H1 (cell line): ENCODE measurements at regions not wholly inside any gene's neighbourhood (a gene's known extent, or its start where the extent isn't known, plus 50 kb on each side); places are given as distances from the start of the nearest gene placed in this dataset.
A peak's percentile ranks its signal among the peaks of the same experiment; 100 is the strongest.

Source experiments
- CTCF ChIA-PET: fragments of 300-600 bp; sonication (Branson Sonifier 250); formaldehyde crosslinking; loops from one replicate; lab custom pipeline; 2021; ENCODE audit not compliant: partially characterized antibody; lab: Charles Lee
- POLR2A ChIA-PET: fragments of 300-600 bp; sonication (Branson Sonifier 250); formaldehyde crosslinking; loops from one replicate; lab custom pipeline; 2021; ENCODE audit warnings: inconsistent platforms; ENCODE audit not compliant: partially characterized antibody; lab: Charles Lee
- DNase-seq, 2 experiments: peaks; one replicate each; pipeline versions ENCODE4 v3.0.0 to v3.0.0-alpha.2; 2010 to 2022; ENCODE audit warnings: low spot score in 2 of 2, low read depth in 1 of 2, mixed read lengths in 1 of 2
- FAIRE-seq: peaks from 2 replicates; lab custom pipeline; 2011; peaks lifted over from hg19 to GRCh38; lab: Jason Lieb, UNC
- H2AFZ ChIP-seq: 2 replicates; pipeline ENCODE4 v1.8.1; 2012; ENCODE audit warnings: low read length, inconsistent platforms
- H2AK5ac ChIP-seq: 2 replicates; pipeline ENCODE4 v1.6.1; 2013; ENCODE audit warnings: low read depth, low read length
- H2BK120ac ChIP-seq: replicated peaks from 2 replicates; pipeline ENCODE3; 2013; ENCODE audit warnings: low read depth, low read length, inconsistent platforms
- H2BK12ac ChIP-seq: 2 replicates; pipeline ENCODE4 v1.6.1; 2013; ENCODE audit warnings: low read depth, low read length
- H2BK15ac ChIP-seq: 2 replicates; pipeline ENCODE4 v1.6.1; 2013; ENCODE audit warnings: low read length
- H2BK20ac ChIP-seq: 2 replicates; pipeline ENCODE4 v1.6.1; 2013; ENCODE audit warnings: low read length
- H2BK5ac ChIP-seq: 2 replicates; pipeline ENCODE4 v1.6.1; 2013; ENCODE audit warnings: low read depth, low read length
- H3K14ac ChIP-seq: 2 replicates; pipeline ENCODE4 v1.6.1; 2013; ENCODE audit warnings: inconsistent platforms; ENCODE audit not compliant: insufficient read length
- H3K18ac ChIP-seq: 2 replicates; pipeline ENCODE4 v1.6.1; 2013; ENCODE audit warnings: low read length; ENCODE audit errors: extremely low read depth
- H3K23ac ChIP-seq: 2 replicates; pipeline ENCODE4 v1.6.1; 2013; ENCODE audit warnings: inconsistent platforms; ENCODE audit not compliant: insufficient read length
- H3K23me2 ChIP-seq: 2 replicates; pipeline ENCODE4 v1.6.1; 2013; ENCODE audit warnings: low read depth, low read length
- H3K27ac ChIP-seq: 2 replicates; pipeline ENCODE4 v1.6.1; 2011; ENCODE audit warnings: low read depth, low read length, inconsistent platforms
- H3K27me3 ChIP-seq, 4 experiments: replicated peaks in 1 of 4; 1 replicate in 1 of 4; 2 replicates in 3 of 4; pipeline versions ENCODE4 v1.6.1 to v1.8.1; 2011 to 2013; ENCODE audit warnings: low read length in 3 of 4, mild to moderate bottlenecking in 3 of 4, inconsistent platforms in 2 of 4, mixed read lengths in 2 of 4, moderate library complexity in 1 of 4; ENCODE audit not compliant: control insufficient read depth in 3 of 4, insufficient read depth in 3 of 4; ENCODE audit errors: extremely low read depth in 1 of 4
- H3K36me3 ChIP-seq, 4 experiments: 2 replicates each; pipeline versions ENCODE4 v1.6.1 to v1.8.1; 2011 to 2013; ENCODE audit warnings: mild to moderate bottlenecking in 4 of 4, low read length in 3 of 4, moderate library complexity in 2 of 4, control low read depth in 1 of 4, inconsistent platforms in 1 of 4; ENCODE audit not compliant: insufficient read depth in 4 of 4, control insufficient read depth in 2 of 4
- H3K4ac ChIP-seq: replicated peaks from 2 replicates; pipeline ENCODE3; 2013; ENCODE audit warnings: low read length, low read depth, mixed read lengths, inconsistent platforms; ENCODE audit not compliant: insufficient read length
- H3K4me1 ChIP-seq, 4 experiments: replicated peaks in 1 of 4; 1 replicate in 1 of 4; 2 replicates in 3 of 4; pipeline versions ENCODE4 v1.6.1 to v1.8.1; 2011 to 2013; ENCODE audit warnings: low read length in 3 of 4, inconsistent platforms in 2 of 4, mixed read lengths in 1 of 4; ENCODE audit not compliant: insufficient read depth in 4 of 4, control insufficient read depth in 3 of 4
- H3K4me2 ChIP-seq, 2 experiments: 2 replicates each; pipeline versions ENCODE4 v1.6.1 to v1.8.1; 2011 to 2013; ENCODE audit warnings: low read depth in 2 of 2, low read length in 2 of 2, control low read depth in 1 of 2, inconsistent platforms in 1 of 2, mild to moderate bottlenecking in 1 of 2; ENCODE audit not compliant: insufficient read depth in 1 of 2
- H3K4me3 ChIP-seq, 4 experiments: fragments of 200-600, 300-600 bp in 1 of 4; sonication (generic), shearing (Covaris generic), sonication (Bioruptor Twin) in 1 of 4; 2 replicates each; pipeline versions ENCODE4 v1.5.1 to v1.8.1; 2011 to 2016; ENCODE audit warnings: low read length in 4 of 4, low read depth in 3 of 4, control low read depth in 2 of 4, inconsistent platforms in 2 of 4, mild to moderate bottlenecking in 2 of 4, mixed read lengths in 1 of 4, moderate library complexity in 1 of 4; ENCODE audit not compliant: insufficient read depth in 2 of 4; ENCODE audit errors: extremely low read depth in 1 of 4
- H3K56ac ChIP-seq: replicated peaks from 2 replicates; pipeline ENCODE3; 2013; ENCODE audit warnings: low read depth, mild to moderate bottlenecking, mixed read lengths, low read length, inconsistent platforms; ENCODE audit not compliant: insufficient read length
- H3K79me1 ChIP-seq: 2 replicates; pipeline ENCODE4 v1.6.1; 2013; ENCODE audit warnings: low read depth, low read length, control low read depth
- H3K79me2 ChIP-seq, 2 experiments: 2 replicates each; pipeline versions ENCODE4 v1.6.1 to v1.8.1; 2012 to 2013; ENCODE audit warnings: low read length in 2 of 2, mild to moderate bottlenecking in 2 of 2, inconsistent platforms in 1 of 2; ENCODE audit not compliant: insufficient read depth in 2 of 2, control insufficient read depth in 1 of 2
- H3K9ac ChIP-seq, 4 experiments: replicated peaks in 1 of 4; 1 replicate in 1 of 4; 2 replicates in 3 of 4; pipeline versions ENCODE4 v1.6.1 to v1.8.1; 2011 to 2013; ENCODE audit warnings: low read depth in 3 of 4, low read length in 3 of 4, control low read depth in 2 of 4, mild to moderate bottlenecking in 2 of 4, moderate library complexity in 2 of 4, inconsistent platforms in 1 of 4; ENCODE audit errors: extremely low read depth in 1 of 4
- H3K9me3 ChIP-seq, 2 experiments: 2 replicates each; pipeline versions ENCODE4 v1.6.1 to v1.8.1; 2012 to 2013; ENCODE audit warnings: mild to moderate bottlenecking in 2 of 2, moderate library complexity in 2 of 2, control low read depth in 1 of 2, inconsistent platforms in 1 of 2, low read depth in 1 of 2, low read length in 1 of 2, mixed read lengths in 1 of 2; ENCODE audit not compliant: insufficient read depth in 2 of 2
- H4K20me1 ChIP-seq, 2 experiments: replicated peaks in 1 of 2; 2 replicates each; pipeline versions ENCODE3 to v1.8.1; 2011 to 2013; ENCODE audit warnings: inconsistent platforms in 2 of 2, low read length in 2 of 2, mild to moderate bottlenecking in 1 of 2; ENCODE audit not compliant: insufficient read depth in 2 of 2, control insufficient read depth in 1 of 2
- H4K5ac ChIP-seq: 2 replicates; pipeline ENCODE4 v1.6.1; 2013; ENCODE audit warnings: low read length, low read depth, mixed read lengths, inconsistent platforms; ENCODE audit not compliant: insufficient read length
- H4K8ac ChIP-seq: 2 replicates; pipeline ENCODE4 v1.8.0; 2013; ENCODE audit warnings: mild to moderate bottlenecking, moderate library complexity, low read length, inconsistent platforms; ENCODE audit not compliant: insufficient read depth; ENCODE audit errors: extremely low read depth
- H4K91ac ChIP-seq: replicated peaks from 2 replicates; pipeline ENCODE3; 2013; ENCODE audit warnings: low read length, mixed read lengths, inconsistent platforms; ENCODE audit not compliant: insufficient read length
- ASH2L ChIP-seq: fragments of 200-600, 300-600 bp; sonication (generic); IDR thresholded peaks from one replicate; pipeline ENCODE4 v1.7.1; 2017; ENCODE audit warnings: low read length
- GABPA ChIP-seq: IDR thresholded peaks from 2 replicates; pipeline ENCODE4 v1.6.1; 2011; ENCODE audit warnings: mild to moderate bottlenecking, low read length, moderate library complexity, borderline replicate concordance; ENCODE audit not compliant: insufficient read depth
- HDAC2 ChIP-seq, 2 experiments: fragments of 300-600 bp in 1 of 2; sonication (generic) in 1 of 2; IDR thresholded peaks; 2 replicates each; pipeline ENCODE4 v1.6.1; 2011 to 2012; ENCODE audit warnings: low read depth in 2 of 2, low read length in 2 of 2, mild to moderate bottlenecking in 2 of 2, moderate library complexity in 2 of 2, borderline replicate concordance in 1 of 2, inconsistent platforms in 1 of 2
- JUN ChIP-seq: IDR thresholded peaks from 2 replicates; pipeline ENCODE4 v1.6.1; 2011; ENCODE audit warnings: low read depth, mild to moderate bottlenecking, improper control_type of control experiment, low read length
- JUND ChIP-seq: IDR thresholded peaks from 2 replicates; pipeline ENCODE4 v1.6.1; 2011; ENCODE audit warnings: mild to moderate bottlenecking, improper control_type of control experiment, low read length
- KDM1A ChIP-seq: fragments of 200-600, 300-600 bp; sonication (generic); IDR thresholded peaks from 2 replicates; pipeline ENCODE4 v1.7.1; 2016; ENCODE audit warnings: mild to moderate bottlenecking, low read length, borderline replicate concordance
- KDM4A ChIP-seq: IDR thresholded peaks from one replicate; pipeline ENCODE4 v1.7.1; 2012; ENCODE audit warnings: low read depth, mild to moderate bottlenecking, moderate library complexity, low read length, inconsistent platforms; ENCODE audit not compliant: severe bottlenecking
- POLR2A ChIP-seq, 2 experiments: IDR thresholded peaks; 1 replicate in 1 of 2; 2 replicates in 1 of 2; pipeline ENCODE4 v1.6.1; 2011; ENCODE audit warnings: low read depth in 2 of 2, low read length in 2 of 2, mild to moderate bottlenecking in 2 of 2; ENCODE audit errors: control extremely low read depth in 1 of 2
- POLR2AphosphoS5 ChIP-seq: IDR thresholded peaks from 2 replicates; pipeline ENCODE4 v1.6.1; 2011; ENCODE audit warnings: low read depth, low read length
- SIN3A ChIP-seq, 2 experiments: IDR thresholded peaks in 1 of 2; conservative IDR thresholded peaks in 1 of 2; 2 replicates each; pipeline ENCODE4 v1.6.1; 2011 to 2012; ENCODE audit warnings: low read length in 2 of 2, improper control_type of control experiment in 1 of 2, low read depth in 1 of 2, mild to moderate bottlenecking in 1 of 2
- SIX5 ChIP-seq: IDR thresholded peaks from 2 replicates; pipeline ENCODE4 v1.6.1; 2011; ENCODE audit warnings: mild to moderate bottlenecking, low read depth, low read length
- TBP ChIP-seq: IDR thresholded peaks from 2 replicates; pipeline ENCODE4 v1.6.1; 2011; ENCODE audit warnings: low read depth, low read length, improper control_type of control experiment
- TCF12 ChIP-seq: IDR thresholded peaks from 2 replicates; pipeline ENCODE4 v1.6.1; 2011; ENCODE audit warnings: low read depth, mild to moderate bottlenecking, low read length
- YY1 ChIP-seq: IDR thresholded peaks from 2 replicates; pipeline ENCODE4 v1.6.1; 2011; ENCODE audit warnings: low read depth, mild to moderate bottlenecking, low read length
- WGBS, 2 experiments: shearing (Covaris generic) in 1 of 2; methylation state at CpG; one replicate each; pipeline versions ENCODE4 v1.1.6 to v1.1.7; 2013 to 2015; ENCODE audit warnings: low lambda C conversion rate in 2 of 2, mixed read lengths in 2 of 2, inconsistent platforms in 1 of 2, low coverage in 1 of 2, missing lambda C conversion rate in 1 of 2; ENCODE audit not compliant: insufficient replicate concordance in 2 of 2, insufficient coverage in 1 of 2, insufficient read length in 1 of 2; ENCODE audit errors: extremely low coverage in 1 of 2, missing lambda C conversion rate in 1 of 2; 5-methylcytosine and 5-hydroxymethylcytosine counted together

- H3K36me3 ChIP-seq: no peaks in the 10 kb centered on the region
- H3K23ac ChIP-seq: no peak overlapping the region
- no peak overlapping the region for H3K4ac ChIP-seq
- H3K9me3 ChIP-seq: no peaks in the 10 kb centered on the region
- no peak overlapping the region for H2BK120ac ChIP-seq
- no peak overlapping the region for H3K56ac ChIP-seq
- no peak overlapping the region for H3K14ac ChIP-seq
- peak overlapping the region; percentile 93; the same call in 1 of the 2 replicates for H2AFZ ChIP-seq
- H2BK5ac ChIP-seq: no peak overlapping the region
- no peak overlapping the region for H3K27ac ChIP-seq
- H3K4me2 ChIP-seq: no peak overlapping the region
- no peak overlapping the region for H2BK20ac ChIP-seq
- no peaks in the 10 kb centered on the region for H3K79me2 ChIP-seq
- no peak overlapping the region for H3K9ac ChIP-seq
- no peak for FAIRE-seq
- H2BK12ac ChIP-seq: no peak overlapping the region; the same call in 1 of the 2 replicates
- no peak overlapping the region for H2AK5ac ChIP-seq
- no peaks in the 10 kb centered on the region for H3K27me3 ChIP-seq
- ChIA-PET CTCF (no interaction called here), POLR2A (no interaction called here)
- H3K4me1 ChIP-seq: no peaks in the 10 kb centered on the region
- no peak for DNase-seq
- H3K18ac ChIP-seq: no peak overlapping the region
- H4K5ac ChIP-seq: no peak overlapping the region
- no peaks in the 10 kb centered on the region for H3K23me2 ChIP-seq
- H2BK15ac ChIP-seq: no peak overlapping the region
- 91% methylated on average over 4 of the region's 4 CpGs; no CpG with 5 or more reads in 1 of the 2 experiments for WGBS, 2 experiments
- no peak overlapping the region for H3K4me3 ChIP-seq
- H4K8ac ChIP-seq: no peak overlapping the region
- H3K79me1 ChIP-seq: no peaks in the 10 kb centered on the region
- no peak overlapping the region for H4K91ac ChIP-seq
- H4K20me1 ChIP-seq: no peaks in the 10 kb centered on the region
- TF ChIP-seq KDM1A (no peak), TBP (no peak), ASH2L (no peak), JUND (no peak), SIX5 (no peak), SIN3A (conservative IDR thresholded peaks at IDR 0.05 in 1 of 2, IDR thresholded peaks at IDR 0.05 in 1 of 2; ENCODE audit: low read depth in 1 of 2, low read length in 2 of 2) (no peak), JUN (no peak), POLR2A (IDR thresholded peaks at IDR 0.05; ENCODE audit: control extremely low read depth in 1 of 2, low read depth in 2 of 2, low read length in 2 of 2) (no peak), KDM4A (no peak), TCF12 (no peak), GABPA (no peak), POLR2AphosphoS5 (no peak), YY1 (no peak), HDAC2 (IDR thresholded peaks at IDR 0.05; ENCODE audit: borderline replicate concordance in 1 of 2, low read depth in 2 of 2, low read length in 2 of 2) (no peak)
Observed at GRCh38 chr6:48389146-48390043, 278.4 kb upstream of the PTCHD4 start.
